Omental fat pad (tissue), 3 donors: ENCODE measurements at regions not wholly inside any gene's neighbourhood (a gene's known extent, or its start where the extent isn't known, plus 50 kb on each side); places are given as distances from the start of the nearest gene placed in this dataset.

Experiments
- ATAC-seq: fragments of 150-250 bp; one replicate; pipeline ENCODE4 v1.9.1; 2016; ENCODE audit warnings: mild to moderate bottlenecking, moderate library complexity; ENCODE audit not compliant: low FRiP score
- DNase-seq: peaks from one replicate; pipeline ENCODE4 v3.0.0-alpha.2; 2019; ENCODE audit warnings: low spot score
- TF ChIP-seq, protein P1 (sequence below), 3 donors: fragments of 450-650 bp; IDR thresholded peaks; one replicate each; pipeline ENCODE4 v1.5.1; 2016 to 2017; ENCODE audit warnings: antibody characterized with exemption in 3 of 3, mild to moderate bottlenecking in 3 of 3, moderate library complexity in 2 of 3

DNA sequence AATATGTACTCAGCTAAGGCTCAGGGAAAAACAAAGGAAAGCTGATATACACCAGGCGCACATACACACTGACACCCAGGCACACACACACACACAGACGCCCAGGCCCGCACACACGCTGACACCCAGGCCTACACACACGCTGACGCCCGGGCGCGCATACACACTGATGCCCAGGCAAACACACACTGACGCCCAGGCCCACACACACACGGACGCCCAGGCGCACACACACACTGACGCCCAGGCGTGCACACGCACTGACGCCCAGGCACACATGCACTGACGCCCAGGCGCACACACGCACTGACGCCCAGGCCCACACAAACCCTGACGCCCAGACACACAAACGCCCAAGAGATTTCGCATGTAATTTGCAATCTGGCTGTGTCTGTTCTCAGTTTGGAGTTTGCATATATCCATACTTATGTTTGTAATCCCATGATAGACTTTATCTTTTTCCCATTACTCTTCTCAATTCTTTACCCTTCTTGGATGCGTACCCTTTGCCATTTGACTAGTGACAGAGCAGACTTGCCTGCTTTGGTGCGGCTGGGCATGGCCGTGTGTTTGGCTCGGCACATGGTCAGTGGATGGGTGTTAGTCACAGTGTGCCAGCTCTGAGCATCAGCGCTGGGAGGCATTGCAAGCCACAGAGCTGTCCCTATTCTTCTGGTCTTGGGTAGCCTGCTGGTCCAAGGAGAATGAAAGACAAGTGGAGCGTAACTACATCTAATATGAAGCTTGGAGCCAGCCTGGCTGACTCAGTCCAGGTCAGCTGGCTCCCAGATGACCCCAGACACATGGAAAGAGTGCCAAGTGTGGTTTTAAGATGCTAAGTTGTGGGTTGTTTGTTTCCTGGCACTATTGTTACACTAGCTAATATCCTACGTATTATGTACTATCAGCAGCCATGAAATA, 632.4 kb upstream of the ZFP42 start:
- TF ChIP-seq, protein P1, sequence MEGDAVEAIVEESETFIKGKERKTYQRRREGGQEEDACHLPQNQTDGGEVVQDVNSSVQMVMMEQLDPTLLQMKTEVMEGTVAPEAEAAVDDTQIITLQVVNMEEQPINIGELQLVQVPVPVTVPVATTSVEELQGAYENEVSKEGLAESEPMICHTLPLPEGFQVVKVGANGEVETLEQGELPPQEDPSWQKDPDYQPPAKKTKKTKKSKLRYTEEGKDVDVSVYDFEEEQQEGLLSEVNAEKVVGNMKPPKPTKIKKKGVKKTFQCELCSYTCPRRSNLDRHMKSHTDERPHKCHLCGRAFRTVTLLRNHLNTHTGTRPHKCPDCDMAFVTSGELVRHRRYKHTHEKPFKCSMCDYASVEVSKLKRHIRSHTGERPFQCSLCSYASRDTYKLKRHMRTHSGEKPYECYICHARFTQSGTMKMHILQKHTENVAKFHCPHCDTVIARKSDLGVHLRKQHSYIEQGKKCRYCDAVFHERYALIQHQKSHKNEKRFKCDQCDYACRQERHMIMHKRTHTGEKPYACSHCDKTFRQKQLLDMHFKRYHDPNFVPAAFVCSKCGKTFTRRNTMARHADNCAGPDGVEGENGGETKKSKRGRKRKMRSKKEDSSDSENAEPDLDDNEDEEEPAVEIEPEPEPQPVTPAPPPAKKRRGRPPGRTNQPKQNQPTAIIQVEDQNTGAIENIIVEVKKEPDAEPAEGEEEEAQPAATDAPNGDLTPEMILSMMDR (IDR thresholded peaks at IDR 0.05) = no peak

DNA sequence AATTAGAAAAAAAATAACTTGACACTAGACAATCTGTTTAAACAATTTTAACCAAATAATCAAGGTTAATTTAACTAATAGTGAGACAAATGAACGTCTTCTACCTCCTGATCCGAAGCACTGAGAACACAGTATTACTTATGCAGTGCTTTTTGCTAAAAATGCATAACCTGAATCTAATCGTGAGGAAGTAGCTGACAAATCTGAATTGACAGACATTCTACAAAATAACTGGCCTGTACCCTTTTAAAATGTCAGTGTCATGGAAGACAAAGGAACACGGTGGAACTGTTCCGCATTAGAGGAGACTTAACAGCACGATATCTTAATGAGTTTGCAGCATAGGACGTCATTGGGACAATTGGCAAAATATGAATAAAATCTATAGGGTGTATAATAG, 631.2 kb upstream of the ZFP42 start:
- no peak for DNase-seq

More for the DNA sequence above, 632.4 kb upstream of the ZFP42 start:
- no peak for ATAC-seq
- DNase-seq = no peak

DNA sequence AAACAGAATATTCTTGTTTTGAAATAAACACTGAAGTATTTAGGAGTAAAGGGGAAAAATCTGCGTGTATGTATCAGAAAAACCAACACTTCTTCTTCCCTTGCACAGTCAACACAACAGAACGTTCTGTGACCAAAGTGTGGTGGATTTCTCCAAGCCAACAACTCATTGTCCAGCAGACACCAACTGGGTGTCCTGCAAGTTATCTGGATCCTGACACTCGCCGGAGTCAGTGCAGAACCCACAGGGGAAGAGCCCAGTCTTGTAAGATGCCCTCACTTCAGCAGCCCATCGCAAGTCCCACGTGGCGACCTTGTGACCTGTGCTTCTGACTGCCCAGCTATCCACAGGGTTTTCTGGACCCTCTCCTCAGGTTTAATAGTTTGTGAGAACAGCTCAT, 630.7 kb upstream of the ZFP42 start:
- DNase-seq (no peak), ATAC-seq (no peak)
- TF ChIP-seq, protein P1 (IDR thresholded peaks at IDR 0.05) = no peak

More for the DNA sequence above, 631.2 kb upstream of the ZFP42 start:
- no peak for ATAC-seq
- TF ChIP-seq, protein P1 (IDR thresholded peaks at IDR 0.05) = no peak

DNA sequence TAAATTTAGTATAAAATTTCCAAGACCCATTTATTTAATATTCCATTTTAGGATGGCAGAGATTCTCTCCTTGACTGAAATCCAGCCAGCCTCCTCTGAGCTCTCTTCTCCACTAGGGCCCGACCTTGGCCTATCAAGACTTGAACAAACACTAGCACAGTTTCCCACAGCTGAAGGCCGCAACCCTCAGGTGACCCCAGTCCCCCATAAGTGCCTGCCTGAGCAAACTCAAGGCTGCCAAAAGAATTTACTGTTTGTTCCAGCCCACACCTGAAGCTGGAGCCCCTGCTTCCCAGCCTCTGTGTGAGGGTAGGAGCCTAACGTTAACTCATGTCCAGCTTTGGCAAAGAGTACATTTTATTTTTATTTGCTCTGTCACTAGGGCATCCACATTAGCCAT, 629.0 kb upstream of the ZFP42 start:
- no peak for ATAC-seq
- no peak for DNase-seq
- TF ChIP-seq, protein P1 (IDR thresholded peaks at IDR 0.05) = no peak

DNA sequence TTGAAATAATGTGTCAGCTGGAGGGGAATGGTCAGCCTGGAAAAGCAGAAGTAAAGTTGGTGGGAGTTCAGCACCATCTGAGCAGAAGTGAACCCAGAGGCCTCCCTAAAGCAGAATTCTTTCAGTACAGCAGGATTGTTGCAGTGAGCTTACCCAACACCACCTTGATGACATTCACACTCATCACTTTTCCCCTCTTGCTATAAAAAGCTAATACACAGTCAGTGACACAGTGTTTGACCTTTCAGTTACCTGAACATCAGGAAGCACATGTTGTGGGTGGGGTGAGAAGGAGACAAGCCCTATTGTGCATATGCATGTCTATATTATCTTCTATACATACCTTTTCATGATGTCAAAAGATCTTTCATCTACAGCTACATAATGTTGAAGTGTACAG, 624.7 kb upstream of the ZFP42 start:
- ATAC-seq (no peak), DNase-seq (no peak)
- TF ChIP-seq, protein P1 (IDR thresholded peaks at IDR 0.05) = no peak

DNA sequence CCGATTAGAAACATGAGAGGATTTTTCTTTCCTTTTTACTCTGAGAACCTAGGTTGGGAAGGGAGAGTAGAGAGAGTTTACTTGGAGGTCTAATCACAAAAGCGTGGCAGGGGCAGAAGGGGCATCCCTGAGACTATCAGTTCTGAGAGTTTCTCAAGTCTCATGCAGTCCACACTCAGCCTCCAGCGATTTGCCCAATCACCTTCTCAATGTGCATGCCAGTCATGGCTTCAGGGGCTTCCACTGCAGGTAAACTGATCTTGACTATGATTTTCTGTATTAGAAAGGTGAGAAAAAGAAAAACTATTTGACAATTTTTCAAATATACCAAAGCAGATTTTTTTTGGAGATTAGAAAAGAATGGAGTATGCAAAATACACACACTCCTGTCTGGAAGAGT, 617.1 kb upstream of the ZFP42 start:
- TF ChIP-seq, protein P1 (IDR thresholded peaks at IDR 0.05) = no peak
- no peak for DNase-seq
- no peak for ATAC-seq

DNA sequence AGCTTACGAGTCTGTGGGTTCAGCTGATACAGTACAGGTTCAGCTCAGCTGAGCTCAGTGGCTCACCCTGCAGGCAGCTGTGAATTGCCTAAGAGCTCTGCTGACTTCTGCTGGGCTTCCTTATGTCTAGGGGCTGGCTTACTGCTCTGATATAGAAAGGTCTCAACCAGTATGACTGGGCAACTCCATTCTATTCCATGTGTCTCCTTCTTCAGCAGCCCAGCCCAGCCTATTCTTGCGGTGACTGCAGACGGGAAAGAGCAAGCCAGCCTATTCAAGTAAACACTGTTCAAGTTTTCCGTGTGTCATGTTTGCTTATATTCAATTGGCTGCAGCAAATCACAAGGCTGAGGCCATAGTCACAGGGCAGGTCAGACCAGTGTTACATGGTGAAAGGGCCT, 615.4 kb upstream of the ZFP42 start:
- TF ChIP-seq, protein P1 (IDR thresholded peaks at IDR 0.05) = no peak
- ATAC-seq (no peak), DNase-seq (no peak)
